ENCODE measurements at regions not wholly inside any gene's neighbourhood (a gene's known extent, or its start where the extent isn't known, plus 50 kb on each side); places are given as distances from the start of the nearest gene placed in this dataset.
A peak's percentile ranks its signal among the peaks of the same experiment; 100 is the strongest.

GRCh38 chr18:70431203-70431624, 142.4 kb downstream of the SOCS6 start:
- DNase-seq = no peak

- DNase-seq = no peak
Measured at GRCh38 chr18:70430501-70431173, 141.8 kb downstream of the SOCS6 start.

- no peak for DNase-seq
Measured at GRCh38 chr18:70429847-70430500, 141.1 kb downstream of the SOCS6 start.

GRCh38 chr18:70428439-70428838, 139.6 kb downstream of the SOCS6 start:
- DNase-seq = no peak

GRCh38 chr18:70426818-70427217, 138.0 kb downstream of the SOCS6 start:
- DNase-seq = no peak

GRCh38 chr18:70425236-70425635, 136.4 kb downstream of the SOCS6 start:
- no peak for DNase-seq

- DNase-seq = no peak
Measured at GRCh38 chr18:70423988-70424387, 135.1 kb downstream of the SOCS6 start.

- DNase-seq = no peak
Measured at GRCh38 chr18:70423120-70423519, 134.3 kb downstream of the SOCS6 start.

GRCh38 chr18:70422391-70422965, 133.6 kb downstream of the SOCS6 start:
- no peak for DNase-seq

GRCh38 chr18:70421471-70422390, 132.9 kb downstream of the SOCS6 start:
- peak; percentile 82 to 92 for DNase-seq

- DNase-seq = peak in 1 of 2 experiments; percentile 29
Measured at GRCh38 chr18:70420146-70420898, 131.5 kb downstream of the SOCS6 start.

- DNase-seq = no peak
Measured at GRCh38 chr18:70419526-70419925, 130.7 kb downstream of the SOCS6 start.

GRCh38 chr18:70418546-70419311, 129.9 kb downstream of the SOCS6 start:
- no peak for DNase-seq

GRCh38 chr18:70417847-70418246, 129.0 kb downstream of the SOCS6 start:
- DNase-seq = no peak

GRCh38 chr18:70416496-70416895, 127.7 kb downstream of the SOCS6 start:
- DNase-seq = no peak

GRCh38 chr18:70415823-70416488, 127.1 kb downstream of the SOCS6 start:
- DNase-seq = no peak

- DNase-seq = no peak
Measured at GRCh38 chr18:70414315-70414900, 125.6 kb downstream of the SOCS6 start.

- DNase-seq = no peak
Measured at GRCh38 chr18:70413455-70413854, 124.6 kb downstream of the SOCS6 start.

GRCh38 chr18:70411876-70412435, 123.1 kb downstream of the SOCS6 start:
- DNase-seq = no peak

- DNase-seq = no peak
Measured at GRCh38 chr18:70411307-70411706, 122.5 kb downstream of the SOCS6 start.
